Nephron (organoid): ENCODE measurements at regions not wholly inside any gene's neighbourhood (a gene's known extent, or its start where the extent isn't known, plus 50 kb on each side); places are given as distances from the start of the nearest gene placed in this dataset.

ENCODE experiments used
- H3K27ac Mint-ChIP-seq, 3 experiments: 2 replicates each; pipeline ENCODE4 v1.8.0; 2020; ENCODE audit warnings: mixed read lengths in 3 of 3, mild to moderate bottlenecking in 2 of 3, moderate library complexity in 1 of 3
- H3K27me3 Mint-ChIP-seq: 2 replicates; pipeline ENCODE4 v1.8.0; 2021; ENCODE audit warnings: low read depth, mild to moderate bottlenecking, moderate library complexity, mixed read lengths
- H3K36me3 Mint-ChIP-seq: 2 replicates; pipeline ENCODE4 v1.8.0; 2020; ENCODE audit warnings: low read depth, mixed read lengths
- H3K4me1 Mint-ChIP-seq: 2 replicates; pipeline ENCODE4 v1.8.0; 2020; ENCODE audit warnings: mixed read lengths
- H3K4me3 Mint-ChIP-seq, 3 experiments: 2 replicates each; pipeline ENCODE4 v1.8.0; 2020; ENCODE audit warnings: mild to moderate bottlenecking in 3 of 3, mixed read lengths in 3 of 3, moderate library complexity in 2 of 3
- H3K9me3 Mint-ChIP-seq: 2 replicates; pipeline ENCODE4 v1.8.0; 2020; ENCODE audit warnings: mixed read lengths
- TF ChIP-seq, protein P1 (sequence below), 3 experiments: fragments of 200-600 bp; sonication (generic); IDR thresholded peaks; one replicate each; pipeline ENCODE4 v1.5.0; 2021; ENCODE audit warnings: antibody characterized with exemption in 3 of 3; ENCODE audit not compliant: unreplicated experiment in 3 of 3

DNA sequence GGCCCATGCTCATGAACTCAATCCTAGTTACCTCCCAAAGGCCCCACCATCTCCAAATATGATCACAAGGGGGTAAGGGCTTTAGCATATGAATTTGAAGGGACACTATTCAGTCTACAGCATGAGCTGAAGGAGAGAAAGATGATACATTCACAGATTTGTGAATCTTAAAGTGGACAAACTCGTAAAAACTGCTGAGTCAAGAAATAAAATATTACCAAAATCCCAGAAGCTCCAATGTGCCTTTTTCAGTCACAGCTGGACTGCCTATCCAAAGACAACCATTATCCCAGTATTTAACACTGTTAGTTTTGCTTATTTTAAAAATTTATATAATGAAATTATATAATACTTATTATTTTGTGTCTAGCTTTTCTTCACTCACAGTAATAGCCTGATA is 109.0 kb downstream of the CXXC4 start:
- Mint-ChIP-seq H3K9me3 (peaks cover 2% of the 10 kb centered on the region), H3K4me1 (no peaks in the 10 kb centered on the region), H3K27ac (no peak overlapping the region), H3K27me3 (no peaks in the 10 kb centered on the region), H3K36me3 (no peaks in the 10 kb centered on the region), H3K4me3 (no peak overlapping the region)
- TF ChIP-seq, protein P1, sequence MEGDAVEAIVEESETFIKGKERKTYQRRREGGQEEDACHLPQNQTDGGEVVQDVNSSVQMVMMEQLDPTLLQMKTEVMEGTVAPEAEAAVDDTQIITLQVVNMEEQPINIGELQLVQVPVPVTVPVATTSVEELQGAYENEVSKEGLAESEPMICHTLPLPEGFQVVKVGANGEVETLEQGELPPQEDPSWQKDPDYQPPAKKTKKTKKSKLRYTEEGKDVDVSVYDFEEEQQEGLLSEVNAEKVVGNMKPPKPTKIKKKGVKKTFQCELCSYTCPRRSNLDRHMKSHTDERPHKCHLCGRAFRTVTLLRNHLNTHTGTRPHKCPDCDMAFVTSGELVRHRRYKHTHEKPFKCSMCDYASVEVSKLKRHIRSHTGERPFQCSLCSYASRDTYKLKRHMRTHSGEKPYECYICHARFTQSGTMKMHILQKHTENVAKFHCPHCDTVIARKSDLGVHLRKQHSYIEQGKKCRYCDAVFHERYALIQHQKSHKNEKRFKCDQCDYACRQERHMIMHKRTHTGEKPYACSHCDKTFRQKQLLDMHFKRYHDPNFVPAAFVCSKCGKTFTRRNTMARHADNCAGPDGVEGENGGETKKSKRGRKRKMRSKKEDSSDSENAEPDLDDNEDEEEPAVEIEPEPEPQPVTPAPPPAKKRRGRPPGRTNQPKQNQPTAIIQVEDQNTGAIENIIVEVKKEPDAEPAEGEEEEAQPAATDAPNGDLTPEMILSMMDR (IDR thresholded peaks at IDR 0.05; ENCODE audit: unreplicated experiment in 3 of 3), result no peak

DNA sequence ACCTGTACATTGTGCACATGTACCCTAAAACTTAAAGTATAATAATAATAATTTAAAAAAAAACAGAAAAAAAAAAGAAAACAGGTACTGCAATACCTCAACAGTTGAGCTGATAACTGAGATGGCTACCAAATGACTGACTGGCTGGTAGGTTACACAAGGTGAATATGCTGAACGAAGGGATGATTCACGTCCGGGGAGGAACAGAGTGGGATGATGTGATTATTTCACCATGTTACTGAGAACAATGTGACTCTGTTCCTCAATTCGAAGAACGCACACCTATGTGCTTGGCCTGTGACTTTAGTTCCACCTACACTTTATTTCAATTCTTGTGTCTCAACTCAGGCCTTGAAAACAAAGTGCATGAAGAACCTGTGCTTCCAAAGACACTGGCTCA is 111.7 kb downstream of the CXXC4 start:
- H3K36me3 Mint-ChIP-seq, result no peaks in the 10 kb centered on the region
- no peaks in the 10 kb centered on the region for H3K4me1 Mint-ChIP-seq
- H3K4me3 Mint-ChIP-seq, result no peak overlapping the region
- no peak overlapping the region for H3K27ac Mint-ChIP-seq
- H3K27me3 Mint-ChIP-seq, result no peaks in the 10 kb centered on the region
- peaks cover 7% of the 10 kb centered on the region for H3K9me3 Mint-ChIP-seq
- TF ChIP-seq, protein P1 (IDR thresholded peaks at IDR 0.05; ENCODE audit: unreplicated experiment in 3 of 3), result no peak

DNA sequence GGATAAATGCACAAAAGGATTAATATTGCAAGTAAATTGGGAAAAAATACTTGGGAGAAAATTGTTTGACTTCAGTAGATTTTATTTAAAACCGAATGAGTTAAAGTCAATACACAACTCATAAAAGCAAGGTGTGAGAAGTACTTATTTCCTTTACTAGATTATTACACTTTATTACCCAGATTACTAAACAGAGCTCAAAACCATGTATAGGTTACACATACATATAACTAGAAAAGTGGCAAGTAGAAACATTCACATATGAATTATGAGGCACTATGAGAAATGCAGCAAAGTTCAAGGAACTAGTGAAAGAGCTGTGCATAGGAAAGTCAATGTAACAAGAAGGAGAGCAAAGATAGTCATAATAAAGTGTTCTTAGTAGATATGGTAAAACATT is 113.0 kb downstream of the CXXC4 start:
- Mint-ChIP-seq H3K4me1 (no peaks in the 10 kb centered on the region), H3K27ac (no peak overlapping the region), H3K9me3 (peaks cover 7% of the 10 kb centered on the region), H3K36me3 (no peaks in the 10 kb centered on the region), H3K4me3 (no peak overlapping the region), H3K27me3 (no peaks in the 10 kb centered on the region)
- TF ChIP-seq, protein P1 (IDR thresholded peaks at IDR 0.05; ENCODE audit: unreplicated experiment in 3 of 3), result no peak

DNA sequence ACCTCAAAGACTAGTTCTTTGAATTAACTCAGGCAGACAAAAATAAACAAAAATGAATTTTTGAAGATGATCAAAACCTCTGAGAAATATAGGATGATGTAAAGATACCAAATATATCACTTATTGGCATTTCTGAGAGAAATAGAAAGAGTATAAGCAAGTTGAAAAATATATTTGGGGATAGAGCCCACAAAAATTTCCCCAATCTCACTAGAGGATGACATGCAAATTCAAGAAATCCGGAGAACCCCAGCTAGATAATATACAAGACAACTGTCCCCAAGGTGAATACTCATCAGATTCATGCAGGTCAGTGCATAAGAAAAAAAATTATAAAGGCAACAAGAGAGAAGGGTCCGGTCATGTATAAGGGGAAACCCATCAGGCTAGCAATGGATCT is 129.1 kb downstream of the CXXC4 start:
- H3K36me3 Mint-ChIP-seq, result no peaks in the 10 kb centered on the region

DNA sequence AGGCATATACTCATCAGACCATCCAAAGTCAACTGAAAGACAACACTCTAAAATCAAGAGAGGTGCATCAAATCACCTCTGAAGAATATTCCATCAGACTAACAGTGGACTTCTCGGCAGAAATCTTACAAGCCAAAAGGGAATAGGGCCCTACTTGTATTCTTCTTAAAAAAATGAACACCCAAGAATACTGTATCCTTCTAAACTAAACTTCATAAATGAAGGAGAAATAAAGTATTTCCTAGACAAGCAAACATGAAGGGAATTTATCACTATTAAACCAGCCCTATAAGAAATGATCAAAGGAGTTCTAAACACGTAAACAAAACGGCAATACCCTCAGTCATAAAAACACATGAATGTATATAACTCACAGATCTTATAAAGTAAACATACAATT is 141.2 kb downstream of the CXXC4 start:
- Mint-ChIP-seq H3K27me3 (no peaks in the 10 kb centered on the region), H3K4me1 (no peaks in the 10 kb centered on the region), H3K36me3 (no peaks in the 10 kb centered on the region), H3K4me3 (no peak overlapping the region), H3K27ac (no peak overlapping the region), H3K9me3 (peaks cover 35% of the 10 kb centered on the region)
- TF ChIP-seq, protein P1 (IDR thresholded peaks at IDR 0.05; ENCODE audit: unreplicated experiment in 3 of 3), result no peak

More for the DNA sequence above, 129.1 kb downstream of the CXXC4 start:
- no peak overlapping the region for H3K27ac Mint-ChIP-seq
- H3K9me3 Mint-ChIP-seq, result no peaks in the 10 kb centered on the region
- no peaks in the 10 kb centered on the region for H3K4me1 Mint-ChIP-seq
- TF ChIP-seq, protein P1 (IDR thresholded peaks at IDR 0.05; ENCODE audit: unreplicated experiment in 3 of 3), result no peak
- H3K4me3 Mint-ChIP-seq, result no peak overlapping the region
- H3K27me3 Mint-ChIP-seq, result no peaks in the 10 kb centered on the region

DNA sequence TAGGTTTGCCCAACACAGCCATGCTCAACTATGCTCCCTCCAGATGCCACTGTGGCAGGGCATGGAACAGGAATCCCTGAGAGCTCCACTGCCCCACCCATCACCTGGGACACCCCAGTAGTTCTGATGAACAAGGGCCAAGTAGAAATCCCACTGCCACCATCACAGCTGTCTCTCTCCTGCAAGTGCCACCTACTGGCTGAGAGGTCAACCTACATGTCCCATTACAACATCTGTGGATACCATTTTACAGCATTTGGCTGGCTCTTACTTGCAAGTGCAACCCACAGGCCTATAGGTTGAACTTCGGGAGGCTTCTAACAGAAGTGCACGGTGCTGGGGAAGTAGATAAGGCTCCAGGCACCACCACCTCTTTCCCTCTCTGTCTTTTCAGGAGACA is 142.5 kb downstream of the CXXC4 start:
- H3K27me3 Mint-ChIP-seq, result no peaks in the 10 kb centered on the region
- H3K4me3 Mint-ChIP-seq, result no peak overlapping the region
- H3K4me1 Mint-ChIP-seq, result no peaks in the 10 kb centered on the region
- no peak overlapping the region for H3K27ac Mint-ChIP-seq
- peaks cover 34% of the 10 kb centered on the region for H3K9me3 Mint-ChIP-seq
- H3K36me3 Mint-ChIP-seq, result no peaks in the 10 kb centered on the region
- TF ChIP-seq, protein P1 (IDR thresholded peaks at IDR 0.05; ENCODE audit: unreplicated experiment in 3 of 3), result no peak
